IPS-18c (cell line): ENCODE measurements at regions not wholly inside any gene's neighbourhood (a gene's known extent, or its start where the extent isn't known, plus 50 kb on each side); places are given as distances from the start of the nearest gene placed in this dataset.
"Not testable (repeated sequence)": the region's sequence is repeated elsewhere in the genome, so short reads cannot be mapped to it uniquely, and the experiment has no call there.

Source experiments
- H3K4me3 ChIP-seq: 2 replicates; pipeline ENCODE4 v1.7.0; 2013; ENCODE audit warnings: low read depth, mild to moderate bottlenecking, low read length, moderate library complexity; ENCODE audit not compliant: insufficient read depth
- H3K9me3 ChIP-seq: one replicate; pipeline ENCODE4 v1.6.1; 2013; ENCODE audit warnings: mild to moderate bottlenecking, low read length, moderate library complexity; ENCODE audit not compliant: control insufficient read depth, insufficient read depth

DNA sequence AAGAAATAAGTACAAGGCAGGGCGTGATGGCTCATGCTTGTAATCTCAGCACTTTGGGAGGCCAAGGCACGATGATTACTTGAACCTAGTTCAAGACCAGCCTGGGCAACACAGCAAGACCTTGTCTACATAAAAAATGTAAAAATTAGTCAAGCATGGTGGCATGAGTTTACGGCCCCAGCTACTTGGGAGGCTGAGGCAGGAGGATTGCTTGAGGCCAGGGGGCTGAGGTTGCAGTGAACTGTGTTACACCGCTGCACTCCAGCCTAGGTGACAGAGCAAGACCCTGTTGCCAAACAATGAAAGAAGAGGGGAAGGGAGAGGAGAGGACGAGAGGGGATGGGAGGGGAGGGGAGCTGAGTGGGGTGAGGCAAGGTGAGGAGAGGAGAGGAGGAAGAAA, 152.7 kb upstream of the PRICKLE2 start:
- no peak overlapping the region for H3K4me3 ChIP-seq
- no peaks in the 10 kb centered on the region for H3K9me3 ChIP-seq

DNA sequence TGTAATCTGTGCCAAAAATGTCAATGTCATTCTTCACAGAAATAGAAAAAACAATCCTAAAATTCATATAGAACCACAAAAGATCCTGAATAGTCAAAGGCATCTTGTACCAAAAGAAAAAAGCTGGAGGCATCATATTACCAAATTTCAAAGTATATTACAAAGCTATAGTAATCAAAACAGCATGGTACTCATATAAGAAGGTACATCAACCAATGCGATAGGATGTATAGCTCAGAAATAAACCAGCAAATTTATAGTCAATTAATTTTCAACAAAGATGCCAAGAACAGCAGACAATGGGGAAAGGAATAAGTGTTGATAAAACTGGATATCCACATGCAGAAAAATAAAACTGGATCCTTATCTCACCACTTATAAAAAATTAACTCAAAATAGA, 150.5 kb upstream of the PRICKLE2 start:
- no peaks in the 10 kb centered on the region for H3K9me3 ChIP-seq
- no peak overlapping the region for H3K4me3 ChIP-seq

- Histone ChIP-seq H3K9me3 (no peaks in the 10 kb centered on the region), H3K4me3 (no peak overlapping the region)
These were observed 144.1 kb upstream of the PRICKLE2 start for GRCh38 chr3:64369390-64369789.

DNA sequence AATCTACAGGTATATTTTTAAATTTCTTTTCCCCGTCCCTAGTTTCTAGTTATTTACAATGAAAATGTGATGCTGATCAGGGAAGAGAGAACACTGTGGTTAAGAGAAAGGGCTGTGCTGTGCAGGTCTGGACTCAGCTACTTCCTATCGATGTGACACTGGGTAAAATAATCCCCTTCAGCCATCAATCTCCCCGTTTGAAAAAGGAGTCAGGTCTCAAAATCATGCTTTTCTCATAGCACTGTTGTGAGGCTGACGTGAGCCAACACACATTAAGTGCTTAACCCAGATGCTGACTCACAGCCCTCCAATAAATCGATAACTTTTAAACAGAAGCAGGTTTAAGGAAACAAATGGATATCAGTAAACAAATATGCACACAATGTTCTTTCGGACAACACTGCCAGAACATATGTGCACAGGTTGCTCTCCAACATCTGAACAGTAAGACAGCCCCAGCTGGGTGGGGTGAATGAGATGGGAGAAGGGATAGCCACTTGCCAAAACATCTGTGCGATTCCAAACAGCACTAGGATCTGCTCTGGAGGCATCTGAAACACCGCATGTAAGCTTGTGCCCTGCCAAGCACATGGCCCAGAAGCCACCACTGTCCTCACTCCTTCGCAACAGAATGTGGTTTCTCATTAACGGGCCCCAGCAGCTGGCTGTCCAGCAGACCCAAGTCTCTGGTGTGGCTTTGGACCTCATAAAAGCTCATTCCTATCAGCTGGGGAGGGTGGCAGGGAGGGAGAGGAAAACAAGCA, 143.2 kb upstream of the PRICKLE2 start:
- no peaks in the 10 kb centered on the region for H3K9me3 ChIP-seq
- no peak overlapping the region for H3K4me3 ChIP-seq

GRCh38 chr3:64365877-64366276, 140.6 kb upstream of the PRICKLE2 start:
- H3K9me3 ChIP-seq = no peaks in the 10 kb centered on the region
- no peak overlapping the region for H3K4me3 ChIP-seq

DNA sequence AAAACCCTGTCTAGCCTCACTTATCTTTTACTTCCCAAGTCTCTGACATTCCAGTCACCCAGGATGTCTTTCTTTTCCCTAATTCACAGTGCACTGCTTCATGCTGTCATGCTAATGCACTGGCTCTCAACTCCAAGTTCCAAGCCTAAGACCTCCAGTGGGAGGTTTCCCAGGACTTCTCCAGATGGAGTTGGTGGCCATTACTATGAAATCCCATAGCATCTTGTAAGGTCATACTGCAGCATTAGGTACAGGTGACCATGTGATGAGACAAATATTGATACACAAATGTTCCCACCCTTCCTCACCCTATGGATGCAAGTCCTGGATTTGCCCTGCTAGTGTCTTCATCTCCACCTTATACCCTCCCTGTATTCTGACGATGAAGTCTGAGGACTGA, 138.6 kb upstream of the PRICKLE2 start:
- Histone ChIP-seq H3K4me3 (no peak overlapping the region), H3K9me3 (no peaks in the 10 kb centered on the region)

DNA sequence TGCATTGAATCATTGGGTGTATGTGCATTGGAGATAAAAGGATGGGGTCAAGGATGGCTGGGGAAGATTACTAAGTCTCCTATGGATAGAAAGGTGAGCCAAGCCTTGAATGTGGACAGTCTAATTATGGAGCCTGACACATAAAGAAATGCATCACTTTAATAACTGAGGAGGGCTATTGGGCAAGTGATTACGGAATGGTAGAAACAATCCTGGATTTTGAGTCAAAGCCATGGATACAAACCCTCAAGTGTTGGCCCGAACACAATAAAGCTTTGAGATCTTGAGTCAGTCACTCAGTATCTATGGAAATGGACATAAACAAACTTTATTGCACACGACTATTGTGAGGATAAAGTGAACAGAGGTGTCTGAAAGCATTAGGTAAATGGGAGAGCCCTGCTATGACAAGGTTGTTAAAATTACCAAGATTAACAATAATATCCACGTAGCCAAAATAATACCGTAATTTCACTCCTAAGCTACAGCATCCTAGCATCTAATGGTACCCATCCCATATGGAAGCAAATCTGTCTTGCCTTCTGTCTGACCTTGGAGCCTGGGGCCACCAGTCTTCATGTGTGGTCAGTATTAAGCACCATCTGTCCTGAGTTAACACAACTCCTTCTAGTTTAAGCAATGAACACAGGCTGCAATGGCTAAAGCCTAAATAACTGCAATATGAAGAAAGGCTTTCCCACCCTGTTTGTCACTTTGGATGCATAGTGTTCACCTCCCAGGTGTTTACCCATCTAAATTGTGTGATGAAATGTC, 136.9 kb upstream of the PRICKLE2 start:
- Histone ChIP-seq H3K4me3 (no peak overlapping the region), H3K9me3 (no peaks in the 10 kb centered on the region)

DNA sequence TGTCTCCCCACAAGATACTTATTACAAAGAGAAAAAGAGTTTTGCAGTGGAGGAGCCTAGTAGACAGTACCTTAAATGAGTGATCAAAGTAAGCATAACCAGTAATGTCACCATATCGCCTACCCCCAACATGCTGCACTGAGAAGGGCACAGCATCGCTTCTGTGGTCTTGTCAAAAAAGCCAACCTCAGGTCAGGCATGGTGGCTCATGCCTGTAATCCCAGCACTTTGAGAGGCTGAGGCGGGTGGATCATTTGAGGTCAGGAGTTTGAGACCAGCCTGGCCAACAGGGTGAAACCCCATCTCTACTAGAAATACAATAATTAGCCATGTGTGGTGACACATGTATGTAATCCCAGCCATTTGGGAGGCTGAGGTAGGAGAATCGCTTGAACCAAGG, 135.8 kb upstream of the PRICKLE2 start:
- not testable (repeated sequence) for H3K4me3 ChIP-seq, H3K9me3 ChIP-seq

GRCh38 chr3:64360280-64360679, 135.0 kb upstream of the PRICKLE2 start:
- no peaks in the 10 kb centered on the region for H3K9me3 ChIP-seq
- no peak overlapping the region for H3K4me3 ChIP-seq

- Histone ChIP-seq H3K9me3 (no peaks in the 10 kb centered on the region), H3K4me3 (no peak overlapping the region)
These were observed 134.5 kb upstream of the PRICKLE2 start for GRCh38 chr3:64359735-64360134.

GRCh38 chr3:64358853-64359252, 133.6 kb upstream of the PRICKLE2 start:
- Histone ChIP-seq H3K4me3 (no peak overlapping the region), H3K9me3 (no peaks in the 10 kb centered on the region)

DNA sequence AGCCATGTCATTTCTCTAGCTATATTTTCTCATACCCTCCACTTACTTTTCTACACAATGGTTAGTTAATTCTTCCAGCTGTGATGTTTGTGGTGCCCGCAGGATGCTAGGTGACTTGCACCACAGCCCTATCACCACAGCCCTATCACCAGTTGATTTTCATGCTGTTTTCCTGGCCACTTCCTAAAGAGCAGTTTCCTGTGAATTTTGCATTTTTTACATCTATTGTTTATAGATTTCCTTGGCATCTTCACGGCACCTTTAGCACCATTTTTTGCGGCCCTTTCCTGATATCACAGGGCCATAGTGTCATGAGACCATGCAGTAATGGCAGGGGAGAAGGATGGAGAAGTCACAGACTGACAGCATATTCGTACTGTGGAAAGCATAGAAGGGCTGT, 132.9 kb upstream of the PRICKLE2 start:
- H3K9me3 ChIP-seq = no peaks in the 10 kb centered on the region
- H3K4me3 ChIP-seq = no peak overlapping the region

DNA sequence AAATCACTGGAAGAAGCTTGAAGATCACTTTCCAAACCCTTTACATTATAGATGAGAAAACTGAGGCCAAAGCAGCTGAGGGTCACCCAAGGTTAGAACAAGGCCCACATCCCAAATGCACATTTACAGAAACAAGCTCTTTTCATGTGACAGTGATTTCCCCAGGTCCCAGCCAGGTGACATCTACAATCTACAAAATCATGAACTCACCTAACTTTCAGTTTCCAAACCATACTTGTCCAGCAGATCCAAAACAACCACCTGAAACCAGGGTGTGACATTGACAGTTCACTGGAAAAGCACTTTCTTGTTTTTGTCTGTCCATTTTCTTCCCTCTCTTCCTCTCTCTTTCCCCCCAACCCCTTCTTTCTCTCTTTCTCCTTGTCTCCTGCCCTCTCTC, 132.2 kb upstream of the PRICKLE2 start:
- H3K9me3 ChIP-seq = no peaks in the 10 kb centered on the region
- H3K4me3 ChIP-seq = no peak overlapping the region

DNA sequence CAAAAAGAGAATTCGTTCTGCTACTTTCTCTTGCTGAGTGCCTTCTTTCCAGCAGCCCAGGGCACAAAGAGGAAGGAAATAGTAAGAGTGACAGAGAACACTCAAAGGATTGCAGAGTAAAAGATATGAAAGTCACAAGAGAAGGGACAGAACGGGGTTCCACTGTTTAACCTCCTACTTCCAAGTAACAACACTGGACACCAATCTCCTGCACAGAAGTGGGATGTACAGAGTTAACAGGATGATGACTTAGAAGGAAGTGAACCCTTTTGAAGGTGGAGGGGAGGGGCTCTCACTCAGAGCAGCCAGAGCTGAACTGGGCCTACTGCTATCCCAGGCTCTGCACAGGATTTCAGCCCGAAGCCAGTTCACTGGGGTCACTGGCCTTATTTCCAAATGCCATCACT, 130.1 kb upstream of the PRICKLE2 start:
- H3K9me3 ChIP-seq = no peaks in the 10 kb centered on the region
- no peak overlapping the region for H3K4me3 ChIP-seq

GRCh38 chr3:64354956-64355355, 129.7 kb upstream of the PRICKLE2 start:
- H3K4me3 ChIP-seq = no peak overlapping the region
- H3K9me3 ChIP-seq = no peaks in the 10 kb centered on the region

DNA sequence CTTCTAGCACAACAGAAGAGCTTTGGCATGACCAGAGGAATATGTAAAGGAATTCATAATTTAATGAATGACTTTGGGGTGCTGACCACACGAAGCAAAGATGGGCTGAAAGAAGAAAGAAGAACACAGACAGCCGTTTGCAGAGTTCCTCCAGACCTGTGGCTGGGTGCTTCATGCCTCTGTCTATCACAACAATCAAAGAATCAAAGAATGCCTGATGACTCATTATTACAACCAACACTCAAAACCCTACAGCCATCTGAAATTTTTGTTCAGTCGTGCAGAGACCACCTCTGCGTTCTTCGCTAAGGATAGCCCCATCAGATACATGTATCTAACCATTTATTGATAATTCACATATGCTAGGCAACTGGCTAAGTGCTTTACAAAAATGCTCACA, 129.0 kb upstream of the PRICKLE2 start:
- no peaks in the 10 kb centered on the region for H3K9me3 ChIP-seq
- H3K4me3 ChIP-seq = no peak overlapping the region

GRCh38 chr3:64353226-64353625, 128.0 kb upstream of the PRICKLE2 start:
- Histone ChIP-seq H3K9me3 (no peaks in the 10 kb centered on the region), H3K4me3 (no peak overlapping the region)

DNA sequence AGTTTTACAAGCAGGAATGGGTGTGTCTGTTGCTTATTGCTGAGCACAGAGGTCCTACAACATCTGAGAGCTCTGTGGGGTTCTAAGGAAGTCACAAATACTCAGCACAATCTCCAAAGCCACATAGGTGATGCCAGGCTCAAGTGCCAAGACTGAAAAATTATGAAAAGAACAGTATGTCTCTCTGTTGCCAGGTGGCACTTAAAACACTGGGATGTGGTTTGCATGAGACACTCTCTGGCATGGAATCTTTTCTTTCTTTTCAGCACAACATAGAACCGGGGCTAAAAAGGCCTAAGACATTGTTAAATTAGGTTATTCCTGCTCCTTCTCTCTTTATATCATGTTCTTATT, 127.3 kb upstream of the PRICKLE2 start:
- Histone ChIP-seq H3K9me3 (no peaks in the 10 kb centered on the region), H3K4me3 (no peak overlapping the region)
